GM12878 (cell line): ENCODE measurements at regions not wholly inside any gene's neighbourhood (a gene's known extent, or its start where the extent isn't known, plus 50 kb on each side); places are given as distances from the start of the nearest gene placed in this dataset.

Source experiments
- ATAC-seq: fragments of 200-7000 bp; cut with Tn5 transposase; 3 replicates; pipeline ENCODE4 v1.9.1; 2020; ENCODE audit warnings: mild to moderate bottlenecking, moderate library complexity
- BruUV-seq: library from RNA; stranded (reverse); fragments of 400-500 nt; replicated peaks from 2 replicates; lab custom pipeline; 2021; lab: Mats Ljungman, UMichigan
- CTCF ChIA-PET: fragments of 300-600 bp; sonication (Branson Sonifier 250); formaldehyde crosslinking; extraction: SDS; loops from one replicate; lab custom pipeline; 2021; ENCODE audit warnings: inconsistent platforms; lab: Yijun Ruan, JAX
- POLR2A ChIA-PET: fragments of 350-600 bp; formaldehyde crosslinking; extraction: SDS; loops from one replicate; lab custom pipeline; 2021; ENCODE audit warnings: inconsistent platforms; lab: Charles Lee
- RAD21 ChIA-PET: fragments of 300-600 bp; sonication (Branson Sonifier 250); formaldehyde crosslinking; loops from one replicate; lab custom pipeline; 2023; ENCODE audit warnings: antibody characterized with exemption; ENCODE audit not compliant: unreplicated experiment; lab: Charles Lee
- SMC1A ChIA-PET: fragments of 300-600 bp; sonication (Branson Sonifier 250); formaldehyde crosslinking; loops from one replicate; lab custom pipeline; 2023; ENCODE audit not compliant: unreplicated experiment, uncharacterized antibody; lab: Charles Lee
- DNase-seq: peaks from one replicate; pipeline ENCODE4 v3.0.0-alpha.2; 2011; ENCODE audit warnings: low read depth, low spot score
- FAIRE-seq: peaks from 3 replicates; lab custom pipeline; 2011; peaks lifted over from hg19 to GRCh38; lab: Jason Lieb, UNC
- H2AFZ ChIP-seq: 2 replicates; pipeline ENCODE4 v1.6.0; 2011; ENCODE audit warnings: low read depth, low read length, control low read depth; ENCODE audit not compliant: control insufficient read depth
- H3K27ac ChIP-seq: 2 replicates; pipeline ENCODE4 v1.5.1; 2011; ENCODE audit warnings: control low read depth; ENCODE audit not compliant: control insufficient read depth, insufficient read depth
- H3K27me3 ChIP-seq, 2 experiments: replicated peaks in 1 of 2; 2 replicates each; pipeline versions ENCODE4 v1.6.0 to v1.6.1; 2011; ENCODE audit warnings: low read length in 1 of 2; ENCODE audit not compliant: control insufficient read depth in 2 of 2, insufficient read depth in 2 of 2
- H3K36me3 ChIP-seq, 2 experiments: 2 replicates each; pipeline ENCODE4 v1.5.1; 2011; ENCODE audit warnings: low read length in 1 of 2; ENCODE audit not compliant: control insufficient read depth in 2 of 2, insufficient read depth in 2 of 2
- H3K4me1 ChIP-seq: 2 replicates; pipeline ENCODE4 v1.6.1; 2011; ENCODE audit warnings: mild to moderate bottlenecking, low read length, moderate library complexity, mixed read lengths; ENCODE audit not compliant: control insufficient read depth, insufficient read depth
- H3K4me2 ChIP-seq: 2 replicates; pipeline ENCODE4 v1.6.0; 2011; ENCODE audit warnings: control low read depth; ENCODE audit not compliant: control insufficient read depth, insufficient read depth
- H3K4me3 ChIP-seq: fragments of 200-600 bp; sonication (generic); 2 replicates; pipeline ENCODE4 v1.5.1; 2016
- H3K79me2 ChIP-seq: 2 replicates; pipeline ENCODE4 v1.6.0; 2011; ENCODE audit warnings: low read length; ENCODE audit not compliant: control insufficient read depth, insufficient read depth
- H3K9ac ChIP-seq: 2 replicates; pipeline ENCODE4 v1.8.0; 2011; ENCODE audit warnings: low read length, control low read depth, mixed read lengths; ENCODE audit not compliant: control insufficient read depth, insufficient read depth
- H3K9me3 ChIP-seq: replicated peaks from 3 replicates; pipeline ENCODE4 v1.5.1; 2011; ENCODE audit warnings: mild to moderate bottlenecking, low read length; ENCODE audit not compliant: control insufficient read depth, insufficient read depth
- H4K20me1 ChIP-seq: 2 replicates; pipeline ENCODE4 v1.6.0; 2011; ENCODE audit not compliant: control insufficient read depth, insufficient read depth
- BACH1 ChIP-seq: fragments of 450-650 bp; IDR thresholded peaks from 2 replicates; pipeline ENCODE4 v1.6.1; 2017; ENCODE audit warnings: mild to moderate bottlenecking, borderline replicate concordance
- ESRRA ChIP-seq: IDR thresholded peaks from 2 replicates; pipeline ENCODE4 v1.6.1; 2012; ENCODE audit warnings: mild to moderate bottlenecking, low read length, improper control_type of control experiment
- IKZF1 ChIP-seq: fragments of 450-650 bp; conservative IDR thresholded peaks from 2 replicates; pipeline ENCODE4 v1.6.1; 2017; ENCODE audit warnings: antibody characterized with exemption, mild to moderate bottlenecking
- POLR2AphosphoS5 ChIP-seq: IDR thresholded peaks from 2 replicates; pipeline ENCODE4 v1.6.1; 2011; ENCODE audit warnings: mild to moderate bottlenecking, low read length, inconsistent platforms
- RUNX3 ChIP-seq: IDR thresholded peaks from 2 replicates; pipeline ENCODE4 v1.6.1; 2012; ENCODE audit warnings: low read length, inconsistent platforms
- TARDBP ChIP-seq: IDR thresholded peaks from 2 replicates; pipeline ENCODE4 v1.6.1; 2016; ENCODE audit warnings: borderline replicate concordance
- YY1 ChIP-seq: IDR thresholded peaks from 2 replicates; pipeline ENCODE4 v1.6.1; 2011; ENCODE audit warnings: low read depth, mild to moderate bottlenecking, low read length
- WGBS: methylation state at CpG from one replicate; pipeline ENCODE4 v1.1.6; 2016; ENCODE audit warnings: low lambda C conversion rate; ENCODE audit not compliant: insufficient replicate concordance, insufficient coverage; ENCODE audit errors: missing lambda C conversion rate; 5-methylcytosine and 5-hydroxymethylcytosine counted together
- in situ Hi-C: fragments of 300-500 bp; cut with MboI; formaldehyde crosslinking; loops from 9 replicates; pipeline ENCODE4 v1.14.3; 2018; ENCODE audit warnings: mixed read lengths
- intact Hi-C: fragments of 100-400 bp; cut with micrococcal nuclease; formaldehyde crosslinking; loops from one replicate; pipeline ENCODE4 v1.14.2; 2022; ENCODE audit not compliant: unreplicated experiment
- TF ChIP-seq, protein P1 (sequence below): fragments of 450-650 bp; IDR thresholded peaks from 2 replicates; pipeline ENCODE4 v1.6.1; 2016; ENCODE audit warnings: mild to moderate bottlenecking, moderate library complexity, borderline replicate concordance
- TF ChIP-seq, protein P2 (sequence below): fragments of 450-650 bp; IDR thresholded peaks from 2 replicates; pipeline ENCODE4 v1.6.1; 2018; ENCODE audit warnings: borderline replicate concordance, mild to moderate bottlenecking; ENCODE audit not compliant: partially characterized antibody
- TF ChIP-seq, protein P3 (sequence below): fragments of 450-650 bp; IDR thresholded peaks from 2 replicates; pipeline ENCODE4 v1.6.1; 2017; ENCODE audit warnings: low read depth, mild to moderate bottlenecking, moderate library complexity

DNA sequence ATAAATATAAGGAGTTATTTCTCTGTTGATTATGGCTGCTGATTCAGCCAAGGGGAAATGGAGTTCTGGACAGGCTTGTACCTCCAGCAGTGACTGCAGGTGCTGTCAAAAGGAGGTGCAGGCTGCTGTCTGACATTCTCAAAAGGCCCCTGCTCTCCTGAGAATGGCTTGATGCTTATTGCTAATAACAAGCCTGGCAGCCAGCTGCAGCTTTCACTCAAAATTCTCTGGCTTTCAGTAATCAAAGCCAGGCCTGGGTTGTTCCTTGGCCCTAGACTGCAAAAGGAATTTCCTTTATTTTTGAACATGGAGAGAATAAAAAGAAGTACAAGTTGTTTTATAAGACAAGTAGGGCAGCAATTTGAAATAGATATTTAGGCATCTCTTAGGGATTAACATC lies 575.9 kb downstream of the MID1IP1 start:
- Histone ChIP-seq H3K4me3 (no peak overlapping the region), H3K4me1 (no peaks in the 10 kb centered on the region), H2AFZ (no peak overlapping the region), H3K36me3 (no peaks in the 10 kb centered on the region), H3K9me3 (peaks cover 1% of the 10 kb centered on the region; the same call in 1 of the 3 replicates), H3K79me2 (no peaks in the 10 kb centered on the region), H3K27me3 (no peaks in the 10 kb centered on the region), H4K20me1 (no peaks in the 10 kb centered on the region), H3K9ac (no peak overlapping the region), H3K4me2 (no peak overlapping the region), H3K27ac (no peak overlapping the region)
- RAD21 ChIA-PET, result no interaction called here
- ATAC-seq, result no peak
- FAIRE-seq, result no peak
- in situ Hi-C loops, result no loop called here
- no TSS peak for BruUV-seq
- no peak for TF ChIP-seq BACH1
- TF ChIP-seq, protein P1, sequence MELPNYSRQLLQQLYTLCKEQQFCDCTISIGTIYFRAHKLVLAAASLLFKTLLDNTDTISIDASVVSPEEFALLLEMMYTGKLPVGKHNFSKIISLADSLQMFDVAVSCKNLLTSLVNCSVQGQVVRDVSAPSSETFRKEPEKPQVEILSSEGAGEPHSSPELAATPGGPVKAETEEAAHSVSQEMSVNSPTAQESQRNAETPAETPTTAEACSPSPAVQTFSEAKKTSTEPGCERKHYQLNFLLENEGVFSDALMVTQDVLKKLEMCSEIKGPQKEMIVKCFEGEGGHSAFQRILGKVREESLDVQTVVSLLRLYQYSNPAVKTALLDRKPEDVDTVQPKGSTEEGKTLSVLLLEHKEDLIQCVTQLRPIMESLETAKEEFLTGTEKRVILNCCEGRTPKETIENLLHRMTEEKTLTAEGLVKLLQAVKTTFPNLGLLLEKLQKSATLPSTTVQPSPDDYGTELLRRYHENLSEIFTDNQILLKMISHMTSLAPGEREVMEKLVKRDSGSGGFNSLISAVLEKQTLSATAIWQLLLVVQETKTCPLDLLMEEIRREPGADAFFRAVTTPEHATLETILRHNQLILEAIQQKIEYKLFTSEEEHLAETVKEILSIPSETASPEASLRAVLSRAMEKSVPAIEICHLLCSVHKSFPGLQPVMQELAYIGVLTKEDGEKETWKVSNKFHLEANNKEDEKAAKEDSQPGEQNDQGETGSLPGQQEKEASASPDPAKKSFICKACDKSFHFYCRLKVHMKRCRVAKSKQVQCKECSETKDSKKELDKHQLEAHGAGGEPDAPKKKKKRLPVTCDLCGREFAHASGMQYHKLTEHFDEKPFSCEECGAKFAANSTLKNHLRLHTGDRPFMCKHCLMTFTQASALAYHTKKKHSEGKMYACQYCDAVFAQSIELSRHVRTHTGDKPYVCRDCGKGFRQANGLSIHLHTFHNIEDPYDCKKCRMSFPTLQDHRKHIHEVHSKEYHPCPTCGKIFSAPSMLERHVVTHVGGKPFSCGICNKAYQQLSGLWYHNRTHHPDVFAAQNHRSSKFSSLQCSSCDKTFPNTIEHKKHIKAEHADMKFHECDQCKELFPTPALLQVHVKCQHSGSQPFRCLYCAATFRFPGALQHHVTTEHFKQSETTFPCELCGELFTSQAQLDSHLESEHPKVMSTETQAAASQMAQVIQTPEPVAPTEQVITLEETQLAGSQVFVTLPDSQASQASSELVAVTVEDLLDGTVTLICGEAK, result no peak
- no peak for TF ChIP-seq TARDBP
- intact Hi-C loops, result no loop called here
- CTCF ChIA-PET, result no interaction called here
- SMC1A ChIA-PET, result interaction anchor here (1.1 kb wide), 1 partner anchor 19 kb away, joined by 3 read pairs; no protein-coding TSS in a partner anchor
- POLR2A ChIA-PET, result no interaction called here
- DNase-seq, result no peak

DNA sequence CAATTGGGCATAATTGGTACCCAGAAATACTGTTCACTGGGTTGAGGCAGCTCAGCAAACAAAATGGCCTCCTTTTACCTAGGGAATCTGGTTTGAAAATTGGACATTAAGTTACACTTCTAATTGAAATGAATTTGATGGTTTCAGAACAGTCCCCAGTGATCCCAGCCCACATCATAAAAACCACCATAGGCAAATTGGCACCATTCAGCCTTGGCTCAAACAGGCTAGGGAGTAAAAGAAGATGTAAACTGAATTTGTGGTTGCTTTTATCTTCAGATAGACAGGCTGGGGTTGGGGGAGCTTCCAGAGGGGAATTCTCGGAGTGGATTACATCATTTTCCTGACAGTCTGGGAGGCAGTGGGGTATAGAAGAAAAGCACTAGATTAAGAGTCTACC lies 576.5 kb downstream of the MID1IP1 start:
- Histone ChIP-seq H3K27me3 (no peaks in the 10 kb centered on the region), H3K27ac (no peak overlapping the region), H2AFZ (no peak overlapping the region), H3K9me3 (peaks cover 1% of the 10 kb centered on the region; the same call in 1 of the 3 replicates), H3K4me3 (no peak overlapping the region), H3K9ac (no peak overlapping the region), H3K36me3 (no peaks in the 10 kb centered on the region), H3K4me1 (no peaks in the 10 kb centered on the region), H3K4me2 (no peak overlapping the region), H4K20me1 (no peaks in the 10 kb centered on the region), H3K79me2 (no peaks in the 10 kb centered on the region)
- DNase-seq (no peak), ATAC-seq (no peak), FAIRE-seq (no peak)
- RAD21 ChIA-PET, result no interaction called here
- intact Hi-C loops, result no loop called here
- POLR2A ChIA-PET, result no interaction called here
- TF ChIP-seq ESRRA (no peak), RUNX3 (0 out of 2 replicates have a peak, but pooled peaks have one; percentile 7), IKZF1 (0 out of 2 replicates have a peak, but pooled peaks have one; percentile 15), YY1 (no peak), POLR2AphosphoS5 (no peak)
- TF ChIP-seq, protein P2, sequence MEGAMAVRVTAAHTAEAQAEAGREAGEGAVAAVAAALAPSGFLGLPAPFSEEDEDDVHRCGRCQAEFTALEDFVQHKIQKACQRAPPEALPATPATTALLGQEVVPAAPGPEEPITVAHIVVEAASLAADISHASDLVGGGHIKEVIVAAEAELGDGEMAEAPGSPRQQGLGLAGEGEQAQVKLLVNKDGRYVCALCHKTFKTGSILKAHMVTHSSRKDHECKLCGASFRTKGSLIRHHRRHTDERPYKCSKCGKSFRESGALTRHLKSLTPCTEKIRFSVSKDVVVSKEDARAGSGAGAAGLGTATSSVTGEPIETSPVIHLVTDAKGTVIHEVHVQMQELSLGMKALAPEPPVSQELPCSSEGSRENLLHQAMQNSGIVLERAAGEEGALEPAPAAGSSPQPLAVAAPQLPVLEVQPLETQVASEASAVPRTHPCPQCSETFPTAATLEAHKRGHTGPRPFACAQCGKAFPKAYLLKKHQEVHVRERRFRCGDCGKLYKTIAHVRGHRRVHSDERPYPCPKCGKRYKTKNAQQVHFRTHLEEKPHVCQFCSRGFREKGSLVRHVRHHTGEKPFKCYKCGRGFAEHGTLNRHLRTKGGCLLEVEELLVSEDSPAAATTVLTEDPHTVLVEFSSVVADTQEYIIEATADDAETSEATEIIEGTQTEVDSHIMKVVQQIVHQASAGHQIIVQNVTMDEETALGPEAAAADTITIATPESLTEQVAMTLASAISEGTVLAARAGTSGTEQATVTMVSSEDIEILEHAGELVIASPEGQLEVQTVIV, result no peak
- TF ChIP-seq, protein P3, sequence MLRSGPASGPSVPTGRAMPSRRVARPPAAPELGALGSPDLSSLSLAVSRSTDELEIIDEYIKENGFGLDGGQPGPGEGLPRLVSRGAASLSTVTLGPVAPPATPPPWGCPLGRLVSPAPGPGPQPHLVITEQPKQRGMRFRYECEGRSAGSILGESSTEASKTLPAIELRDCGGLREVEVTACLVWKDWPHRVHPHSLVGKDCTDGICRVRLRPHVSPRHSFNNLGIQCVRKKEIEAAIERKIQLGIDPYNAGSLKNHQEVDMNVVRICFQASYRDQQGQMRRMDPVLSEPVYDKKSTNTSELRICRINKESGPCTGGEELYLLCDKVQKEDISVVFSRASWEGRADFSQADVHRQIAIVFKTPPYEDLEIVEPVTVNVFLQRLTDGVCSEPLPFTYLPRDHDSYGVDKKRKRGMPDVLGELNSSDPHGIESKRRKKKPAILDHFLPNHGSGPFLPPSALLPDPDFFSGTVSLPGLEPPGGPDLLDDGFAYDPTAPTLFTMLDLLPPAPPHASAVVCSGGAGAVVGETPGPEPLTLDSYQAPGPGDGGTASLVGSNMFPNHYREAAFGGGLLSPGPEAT, result no peak
- CTCF ChIA-PET, result no interaction called here
- WGBS, result 0% methylated on average over 1 of the region's 1 CpG
- SMC1A ChIA-PET, result interaction anchor here (1.1 kb wide), 1 partner anchor 19 kb away, joined by 3 read pairs; no protein-coding TSS in a partner anchor
- in situ Hi-C loops, result no loop called here
- BruUV-seq, result no TSS peak
